Thoracic aorta (tissue), 2 donors: ENCODE measurements at regions not wholly inside any gene's neighbourhood (a gene's known extent, or its start where the extent isn't known, plus 50 kb on each side); places are given as distances from the start of the nearest gene placed in this dataset.

Source experiments
- ATAC-seq: fragments of 150-250 bp; one replicate; pipeline ENCODE4 v1.8.0; 2017; ENCODE audit warnings: low read depth; ENCODE audit not compliant: insufficient number of reproducible peaks, low FRiP score
- DNase-seq: peaks from one replicate; pipeline ENCODE4 v3.0.0-alpha.2; 2020; ENCODE audit warnings: low spot score
- H3K27ac ChIP-seq, 2 donors: fragments of 200-600 bp; sonication (generic); 1 replicate in 1 of 2; 2 replicates in 1 of 2; pipeline ENCODE4 v1.5.1; 2016; ENCODE audit warnings: mild to moderate bottlenecking in 2 of 2, moderate library complexity in 2 of 2
- H3K27me3 ChIP-seq: fragments of 200-600 bp; sonication (generic); replicated peaks from 2 replicates; pipeline ENCODE4 v1.6.0; 2016; ENCODE audit warnings: mild to moderate bottlenecking; ENCODE audit not compliant: insufficient read depth
- H3K36me3 ChIP-seq: fragments of 200-600 bp; sonication (generic); one replicate; pipeline ENCODE4 v1.5.1; 2016
- H3K4me1 ChIP-seq, 2 donors: fragments of 200-600 bp; sonication (generic); 1 replicate in 1 of 2; 2 replicates in 1 of 2; pipeline versions ENCODE4 v1.5.1 to v1.6.0; 2016; ENCODE audit warnings: low read depth in 2 of 2, mild to moderate bottlenecking in 1 of 2; ENCODE audit not compliant: control insufficient read depth in 1 of 2
- H3K4me3 ChIP-seq: fragments of 200-600 bp; sonication (generic); 2 replicates; pipeline ENCODE4 v1.5.1; 2016; ENCODE audit warnings: mild to moderate bottlenecking
- H3K9me3 ChIP-seq: fragments of 200-600 bp; sonication (generic); 2 replicates; pipeline ENCODE4 v1.5.1; 2016
- CTCF ChIP-seq: fragments of 200-600 bp; sonication (generic); IDR thresholded peaks from one replicate; pipeline ENCODE4 v1.5.1; 2019; ENCODE audit warnings: antibody characterized with exemption

- Histone ChIP-seq H3K27ac (peak overlapping the region in 1 of 2 donors; percentile 32), H3K9me3 (no peaks in the 10 kb centered on the region), H3K27me3 (no peaks in the 10 kb centered on the region), H3K4me3 (no peak overlapping the region), H3K4me1 (peaks cover 13 to 20% of the 10 kb centered on the region in 2 donors), H3K36me3 (no peaks in the 10 kb centered on the region)
- TF ChIP-seq CTCF: no peak
- DNase-seq (no peak), ATAC-seq (no peak)
Observed at GRCh38 chr3:157793745-157794144, 290.5 kb upstream of the VEPH1 start.

- no peak for TF ChIP-seq CTCF
- no peak overlapping the region for H3K27ac ChIP-seq
- no peaks in the 10 kb centered on the region for H3K27me3 ChIP-seq
- DNase-seq (no peak), ATAC-seq (no peak)
- H3K9me3 ChIP-seq: no peaks in the 10 kb centered on the region
- no peak overlapping the region for H3K4me3 ChIP-seq
- peaks cover 21% of the 10 kb centered on the region in 2 donors for H3K4me1 ChIP-seq
- no peaks in the 10 kb centered on the region for H3K36me3 ChIP-seq
Observed at GRCh38 chr3:157789162-157789561, 285.9 kb upstream of the VEPH1 start.

GRCh38 chr3:157786618-157787017 is 283.4 kb upstream of the VEPH1 start:
- Histone ChIP-seq H3K27ac (peak overlapping the region in 1 of 2 donors; percentile 22), H3K4me1 (peaks cover 18 to 21% of the 10 kb centered on the region in 2 donors), H3K4me3 (no peak overlapping the region), H3K36me3 (no peaks in the 10 kb centered on the region), H3K9me3 (no peaks in the 10 kb centered on the region), H3K27me3 (no peaks in the 10 kb centered on the region)
- DNase-seq: no peak
- no peak for ATAC-seq
- no peak for TF ChIP-seq CTCF

GRCh38 chr3:157786211-157786610 is 283.0 kb upstream of the VEPH1 start:
- Histone ChIP-seq H3K9me3 (no peaks in the 10 kb centered on the region), H3K27ac (peak overlapping the region; percentile 18 to 43), H3K4me3 (no peak overlapping the region), H3K27me3 (no peaks in the 10 kb centered on the region), H3K36me3 (no peaks in the 10 kb centered on the region), H3K4me1 (peaks cover 18 to 21% of the 10 kb centered on the region in 2 donors)
- DNase-seq: no peak
- ATAC-seq: no peak
- TF ChIP-seq CTCF: no peak

- H3K27ac ChIP-seq: peak overlapping the region in 1 of 2 donors; percentile 43
- peaks cover 18 to 21% of the 10 kb centered on the region in 2 donors for H3K4me1 ChIP-seq
- no peaks in the 10 kb centered on the region for H3K9me3 ChIP-seq
- TF ChIP-seq CTCF: no peak
- ATAC-seq (peak; percentile 38), DNase-seq (no peak)
- H3K4me3 ChIP-seq: no peak overlapping the region
- no peaks in the 10 kb centered on the region for H3K36me3 ChIP-seq
- H3K27me3 ChIP-seq: no peaks in the 10 kb centered on the region
Observed at GRCh38 chr3:157785102-157785826, 282.0 kb upstream of the VEPH1 start.
